NCI-H524 treated with DMSO at 0.1 percent for 48 hours (cell line): ENCODE measurements at regions not wholly inside any gene's neighbourhood (a gene's known extent, or its start where the extent isn't known, plus 50 kb on each side); places are given as distances from the start of the nearest gene placed in this dataset.
"Not testable (repeated sequence)": the region's sequence is repeated elsewhere in the genome, so short reads cannot be mapped to it uniquely, and the experiment has no call there.

ENCODE experiments used
- DNase-seq: peaks from one replicate; lab custom pipeline; 2025; lab: John Stamatoyannopoulos, UW

GRCh38 chr5:10126900-10127299 lies 122.8 kb downstream of the ATPSCKMT start:
- DNase-seq, result no peak

- DNase-seq, result no peak
These were observed 124.6 kb downstream of the ATPSCKMT start for GRCh38 chr5:10125116-10125515.

GRCh38 chr5:10124287-10124686 lies 125.4 kb downstream of the ATPSCKMT start:
- no peak for DNase-seq

GRCh38 chr5:10123254-10123989 lies 126.3 kb downstream of the ATPSCKMT start:
- DNase-seq, result no peak

GRCh38 chr5:10122076-10122726 lies 127.5 kb downstream of the ATPSCKMT start:
- DNase-seq, result no peak

- no peak for DNase-seq
These were observed 128.8 kb downstream of the ATPSCKMT start for GRCh38 chr5:10120934-10121333.

- DNase-seq, result no peak
These were observed 131.5 kb downstream of the ATPSCKMT start for GRCh38 chr5:10118150-10118549.

GRCh38 chr5:10116594-10116993 lies 133.1 kb downstream of the ATPSCKMT start:
- DNase-seq, result no peak

GRCh38 chr5:10115669-10116068 lies 134.0 kb downstream of the ATPSCKMT start:
- no peak for DNase-seq

- peak; percentile 39 for DNase-seq
These were observed 138.1 kb downstream of the ATPSCKMT start for GRCh38 chr5:10111571-10111970.

- no peak for DNase-seq
These were observed 139.5 kb downstream of the ATPSCKMT start for GRCh38 chr5:10110228-10110627.

- no peak for DNase-seq
These were observed 140.4 kb downstream of the ATPSCKMT start for GRCh38 chr5:10109299-10109698.

- no peak for DNase-seq
These were observed 142.9 kb downstream of the ATPSCKMT start for GRCh38 chr5:10106806-10107205.

GRCh38 chr5:10106285-10106684 lies 143.4 kb downstream of the ATPSCKMT start:
- no peak for DNase-seq

GRCh38 chr5:10102706-10103497 lies 146.8 kb downstream of the ATPSCKMT start:
- no peak for DNase-seq

- DNase-seq, result not testable (repeated sequence)
These were observed 147.5 kb downstream of the ATPSCKMT start for GRCh38 chr5:10102235-10102634.

GRCh38 chr5:10099548-10099947 lies 150.1 kb downstream of the ATPSCKMT start:
- DNase-seq, result no peak

GRCh38 chr5:10091701-10092100 lies 158.0 kb downstream of the ATPSCKMT start:
- DNase-seq, result no peak

- no peak for DNase-seq
These were observed 159.6 kb downstream of the ATPSCKMT start for GRCh38 chr5:10090074-10090473.

GRCh38 chr5:10085185-10085584 lies 164.5 kb downstream of the ATPSCKMT start:
- no peak for DNase-seq

- DNase-seq, result no peak
These were observed 168.1 kb downstream of the ATPSCKMT start for GRCh38 chr5:10081584-10081983.

GRCh38 chr5:10077791-10078545 lies 171.7 kb downstream of the ATPSCKMT start:
- peak; percentile 92 for DNase-seq
